ENCODE measurements at regions not wholly inside any gene's neighbourhood (a gene's known extent, or its start where the extent isn't known, plus 50 kb on each side); places are given as distances from the start of the nearest gene placed in this dataset.

DNA sequence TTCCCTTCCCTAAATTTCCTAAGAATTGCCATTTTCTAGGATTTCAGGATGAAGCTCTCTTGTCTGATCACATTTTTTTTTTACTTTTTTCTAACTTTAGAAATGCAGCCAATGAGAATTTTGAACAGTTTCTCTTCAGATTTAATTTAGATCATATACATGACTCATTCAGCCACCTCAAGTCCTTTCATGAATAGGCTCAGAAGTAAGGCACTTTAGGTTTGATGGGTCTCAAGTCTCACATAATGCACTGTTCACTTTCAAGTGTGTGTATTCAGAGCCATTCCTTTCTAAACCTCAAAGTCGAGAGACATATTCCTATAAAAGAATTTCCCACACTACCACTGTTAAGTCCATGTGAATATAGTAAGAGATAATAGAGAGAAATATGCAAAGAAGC, 614.1 kb upstream of the VRK2 start:
- TF ChIP-seq, protein P1, sequence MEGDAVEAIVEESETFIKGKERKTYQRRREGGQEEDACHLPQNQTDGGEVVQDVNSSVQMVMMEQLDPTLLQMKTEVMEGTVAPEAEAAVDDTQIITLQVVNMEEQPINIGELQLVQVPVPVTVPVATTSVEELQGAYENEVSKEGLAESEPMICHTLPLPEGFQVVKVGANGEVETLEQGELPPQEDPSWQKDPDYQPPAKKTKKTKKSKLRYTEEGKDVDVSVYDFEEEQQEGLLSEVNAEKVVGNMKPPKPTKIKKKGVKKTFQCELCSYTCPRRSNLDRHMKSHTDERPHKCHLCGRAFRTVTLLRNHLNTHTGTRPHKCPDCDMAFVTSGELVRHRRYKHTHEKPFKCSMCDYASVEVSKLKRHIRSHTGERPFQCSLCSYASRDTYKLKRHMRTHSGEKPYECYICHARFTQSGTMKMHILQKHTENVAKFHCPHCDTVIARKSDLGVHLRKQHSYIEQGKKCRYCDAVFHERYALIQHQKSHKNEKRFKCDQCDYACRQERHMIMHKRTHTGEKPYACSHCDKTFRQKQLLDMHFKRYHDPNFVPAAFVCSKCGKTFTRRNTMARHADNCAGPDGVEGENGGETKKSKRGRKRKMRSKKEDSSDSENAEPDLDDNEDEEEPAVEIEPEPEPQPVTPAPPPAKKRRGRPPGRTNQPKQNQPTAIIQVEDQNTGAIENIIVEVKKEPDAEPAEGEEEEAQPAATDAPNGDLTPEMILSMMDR (IDR thresholded peaks at IDR 0.05; ENCODE audit: low read depth, low read length): no peak
- no peak for TF ChIP-seq POLR2A (IDR thresholded peaks at IDR 0.05; ENCODE audit: extremely low read depth, insufficient read length)

All from NB4 (cell line).